ENCODE measurements at regions not wholly inside any gene's neighbourhood (a gene's known extent, or its start where the extent isn't known, plus 50 kb on each side); places are given as distances from the start of the nearest gene placed in this dataset.

- ChIA-PET RAD21 (ENCODE audit: low non-redundant PET in 1 of 2, low total read pairs in 2 of 2, uncharacterized antibody in 2 of 2, unreplicated experiment in 2 of 2) (no interaction called here), CTCF (no interaction called here), POLR2A (no interaction called here)
- DNase-seq (ENCODE audit: low read depth, low spot score): no peak
- BruUV-seq (replicated peaks): no TSS peak
- intact Hi-C loops (cut with micrococcal nuclease): no loop called here
- Histone ChIP-seq H3K27ac (ENCODE audit: low read depth, low read length) (no peak overlapping the region), H3K36me3 (ENCODE audit: control insufficient read depth in 1 of 2, insufficient read depth in 2 of 2, low read length in 2 of 2) (no peaks in the 10 kb centered on the region), H3K79me2 (ENCODE audit: insufficient read depth, low read length) (no peaks in the 10 kb centered on the region), H3K9me3 (ENCODE audit: control insufficient read depth in 1 of 2, insufficient read depth in 1 of 2, low read depth in 1 of 2, low read length in 2 of 2) (no peaks in the 10 kb centered on the region), H4K20me1 (ENCODE audit: insufficient read depth) (no peaks in the 10 kb centered on the region), H3K27me3 (ENCODE audit: insufficient read depth, low read length) (peaks cover 15% of the 10 kb centered on the region; the same call in 1 of the 2 replicates), H3K4me2 (ENCODE audit: low read length) (no peak overlapping the region), H3K4me1 (ENCODE audit: control insufficient read depth in 1 of 2, insufficient read depth in 2 of 2, low read length in 2 of 2) (no peaks in the 10 kb centered on the region), H2AFZ (ENCODE audit: low read depth, low read length, poor library complexity, severe bottlenecking) (no peak overlapping the region), H3K9ac (ENCODE audit: low read length) (no peak overlapping the region), H3K4me3 (replicated peaks in 1 of 2; ENCODE audit: low read depth in 1 of 2, low read length in 2 of 2) (no peak overlapping the region), H3K9me2 (ENCODE audit: insufficient read depth) (no peaks in the 10 kb centered on the region)
- TF ChIP-seq CBX3 (IDR thresholded peaks at IDR 0.05; ENCODE audit: low read depth) (no peak), EZH2phosphoT487 (IDR thresholded peaks at IDR 0.05; ENCODE audit: borderline replicate concordance) (no peak), ZBTB33 (IDR thresholded peaks at IDR 0.05; ENCODE audit: extremely low read depth, insufficient replicate concordance, low read length) (no peak), SIN3A (IDR thresholded peaks at IDR 0.05; ENCODE audit: low read depth) (no peak), ZFX (IDR thresholded peaks at IDR 0.05) (no peak), SRF (IDR thresholded peaks at IDR 0.05; ENCODE audit: low read depth) (no peak), SP1 (IDR thresholded peaks at IDR 0.05; ENCODE audit: low read depth) (no peak), MAX (IDR thresholded peaks at IDR 0.05) (no peak), REST (IDR thresholded peaks at IDR 0.05; ENCODE audit: low read depth) (no peak), CEBPB (IDR thresholded peaks at IDR 0.05; ENCODE audit: low read depth) (no peak)
- ATAC-seq: no peak
Measured at GRCh38 chr11:44515048-44515447, 50.4 kb upstream of the CD82 start.

Data from HCT116 (cell line).